HEK293 (cell line): ENCODE measurements at regions not wholly inside any gene's neighbourhood (a gene's known extent, or its start where the extent isn't known, plus 50 kb on each side); places are given as distances from the start of the nearest gene placed in this dataset.

ENCODE experiments used
- CTCF ChIA-PET: fragments of 350-600 bp; formaldehyde crosslinking; extraction: SDS; loops from one replicate; lab custom pipeline; 2021; ENCODE audit warnings: antibody characterized with exemption; lab: Yijun Ruan, JAX
- POLR2A ChIA-PET: fragments of 300-600 bp; formaldehyde crosslinking; extraction: SDS; loops from one replicate; lab custom pipeline; 2020; ENCODE audit warnings: antibody characterized with exemption, inconsistent platforms; lab: Yijun Ruan, JAX
- H3K27ac ChIP-seq: fragments of 200-500 bp; sonication (Bioruptor generic); 2 replicates; pipeline ENCODE4 v1.5.1; 2014; ENCODE audit warnings: low read depth, low read length, control low read depth, inconsistent platforms; ENCODE audit errors: extremely low read depth
- H3K36me3 ChIP-seq, 2 experiments: fragments of 200-500 bp in 1 of 2; sonication (Bioruptor generic) in 1 of 2; 1 replicate in 1 of 2; 2 replicates in 1 of 2; pipeline ENCODE4 v1.5.1; 2014 to 2017; ENCODE audit warnings: inconsistent platforms in 2 of 2, low read length in 2 of 2; ENCODE audit not compliant: control insufficient read depth in 2 of 2, insufficient read depth in 1 of 2
- H3K4me1 ChIP-seq: fragments of 200-500 bp; sonication (Bioruptor generic); 2 replicates; pipeline ENCODE4 v1.5.1; 2014; ENCODE audit warnings: mild to moderate bottlenecking, low read length, inconsistent platforms; ENCODE audit not compliant: control insufficient read depth, insufficient read depth
- H3K4me3 ChIP-seq: 2 replicates; pipeline ENCODE4 v1.5.1; 2011; ENCODE audit warnings: low read depth, mild to moderate bottlenecking, control low read depth, low read length, moderate library complexity
- H3K9me3 ChIP-seq: fragments of 200-500 bp; sonication (Bioruptor generic); 2 replicates; pipeline ENCODE4 v1.5.1; 2014; ENCODE audit warnings: low read depth, low read length, inconsistent platforms; ENCODE audit not compliant: control insufficient read depth, insufficient read depth
- GLI2 ChIP-seq: fragments of 450-650 bp; formaldehyde crosslinking; IDR thresholded peaks from 2 replicates; pipeline ENCODE4; 2017; ENCODE audit warnings: missing biosample characterization, missing genetic modification characterization, low read depth, borderline replicate concordance
- HOXD13 ChIP-seq: sonication (generic); formaldehyde crosslinking; IDR thresholded peaks from 2 replicates; pipeline ENCODE4 v1.8.0; 2022; ENCODE audit warnings: missing genetic modification reagents, borderline replicate concordance
- KLF9 ChIP-seq: fragments of 450-650 bp; formaldehyde crosslinking; IDR thresholded peaks from 2 replicates; pipeline ENCODE4 v1.5.1; 2016; ENCODE audit warnings: missing biosample characterization, missing genetic modification characterization, low read depth
- MZF1 ChIP-seq: fragments of 450-650 bp; formaldehyde crosslinking; IDR thresholded peaks from 2 replicates; pipeline ENCODE4 v1.5.1; 2017; ENCODE audit warnings: missing biosample characterization, missing genetic modification characterization, borderline replicate concordance
- PRDM1 ChIP-seq: fragments of 450-650 bp; formaldehyde crosslinking; IDR thresholded peaks from 2 replicates; pipeline ENCODE4; 2016; ENCODE audit warnings: missing biosample characterization, missing genetic modification characterization
- YY2 ChIP-seq: fragments of 450-650 bp; formaldehyde crosslinking; IDR thresholded peaks from 2 replicates; pipeline ENCODE4 v1.5.1; 2016; ENCODE audit warnings: missing biosample characterization, missing genetic modification characterization
- ZFP3 ChIP-seq: fragments of 450-650 bp; formaldehyde crosslinking; IDR thresholded peaks from 2 replicates; pipeline ENCODE4 v1.5.1; 2016; ENCODE audit warnings: low read depth, missing biosample characterization, missing genetic modification characterization
- ZIC2 ChIP-seq: fragments of 450-650 bp; formaldehyde crosslinking; IDR thresholded peaks from 2 replicates; pipeline ENCODE4 v1.5.1; 2016; ENCODE audit warnings: missing biosample characterization, missing genetic modification characterization
- ZNF155 ChIP-seq: fragments of 450-650 bp; formaldehyde crosslinking; IDR thresholded peaks from 2 replicates; pipeline ENCODE4 v1.5.1; 2016; ENCODE audit warnings: missing biosample characterization, missing genetic modification characterization
- ZNF175 ChIP-seq: fragments of 450-650 bp; formaldehyde crosslinking; IDR thresholded peaks from 2 replicates; pipeline ENCODE4 v1.5.1; 2016; ENCODE audit warnings: missing biosample characterization, missing genetic modification characterization
- ZNF184 ChIP-seq: fragments of 450-650 bp; IDR thresholded peaks from 2 replicates; pipeline ENCODE4 v1.5.1; 2018; ENCODE audit warnings: missing biosample characterization, mild to moderate bottlenecking, missing genetic modification characterization
- ZNF24 ChIP-seq: fragments of 450-650 bp; formaldehyde crosslinking; IDR thresholded peaks from 2 replicates; pipeline ENCODE4 v1.5.1; 2016; ENCODE audit warnings: missing biosample characterization, missing genetic modification characterization
- ZNF311 ChIP-seq: fragments of 450-650 bp; formaldehyde crosslinking; IDR thresholded peaks from 2 replicates; pipeline ENCODE4 v1.5.1; 2017; ENCODE audit warnings: missing biosample characterization, missing genetic modification characterization, borderline replicate concordance
- ZNF341 ChIP-seq: fragments of 450-650 bp; formaldehyde crosslinking; IDR thresholded peaks from 2 replicates; pipeline ENCODE4; 2016; ENCODE audit warnings: low read depth, missing biosample characterization, missing genetic modification characterization
- ZNF366 ChIP-seq: fragments of 450-650 bp; formaldehyde crosslinking; conservative IDR thresholded peaks from 2 replicates; pipeline ENCODE4 v1.5.1; 2016; ENCODE audit warnings: missing biosample characterization, missing genetic modification characterization
- ZNF423 ChIP-seq: fragments of 450-650 bp; formaldehyde crosslinking; IDR thresholded peaks from 2 replicates; pipeline ENCODE4 v1.5.1; 2016; ENCODE audit warnings: missing biosample characterization, missing genetic modification characterization
- ZNF48 ChIP-seq: fragments of 450-650 bp; formaldehyde crosslinking; IDR thresholded peaks from 2 replicates; pipeline ENCODE4 v1.5.1; 2016; ENCODE audit warnings: missing biosample characterization, missing genetic modification characterization
- ZNF548 ChIP-seq: fragments of 450-650 bp; formaldehyde crosslinking; IDR thresholded peaks from 2 replicates; pipeline ENCODE4 v1.5.1; 2016; ENCODE audit warnings: missing biosample characterization, missing genetic modification characterization
- ZNF558 ChIP-seq: fragments of 450-650 bp; formaldehyde crosslinking; IDR thresholded peaks from 2 replicates; pipeline ENCODE4 v1.5.1; 2016; ENCODE audit warnings: missing biosample characterization, missing genetic modification characterization
- ZNF560 ChIP-seq: fragments of 450-650 bp; formaldehyde crosslinking; IDR thresholded peaks from 2 replicates; pipeline ENCODE4 v1.5.1; 2017; ENCODE audit warnings: missing biosample characterization, missing genetic modification characterization, borderline replicate concordance
- ZNF660 ChIP-seq: fragments of 450-650 bp; IDR thresholded peaks from 2 replicates; pipeline ENCODE4 v1.5.1; 2018; ENCODE audit warnings: missing biosample characterization, mild to moderate bottlenecking, missing genetic modification characterization
- ZNF707 ChIP-seq: fragments of 450-650 bp; formaldehyde crosslinking; IDR thresholded peaks from 2 replicates; pipeline ENCODE4 v1.5.1; 2016; ENCODE audit warnings: missing biosample characterization, missing genetic modification characterization
- TF ChIP-seq, protein P1 (sequence below): fragments of 450-650 bp; formaldehyde crosslinking; IDR thresholded peaks from 2 replicates; pipeline ENCODE4 v1.5.1; 2016; ENCODE audit warnings: missing biosample characterization, missing genetic modification characterization
- TF ChIP-seq, protein P2 (sequence below): fragments of 450-650 bp; formaldehyde crosslinking; IDR thresholded peaks from 2 replicates; pipeline ENCODE4 v1.5.1; 2016; ENCODE audit warnings: missing biosample characterization, missing genetic modification characterization
- TF ChIP-seq, protein P3 (sequence below): fragments of 450-650 bp; formaldehyde crosslinking; IDR thresholded peaks from 2 replicates; pipeline ENCODE4 v1.5.1; 2016; ENCODE audit warnings: missing biosample characterization, missing genetic modification characterization
- TF ChIP-seq, protein P4 (sequence below): fragments of 450-650 bp; formaldehyde crosslinking; IDR thresholded peaks from 2 replicates; pipeline ENCODE4 v1.5.1; 2017; ENCODE audit warnings: missing biosample characterization, missing genetic modification characterization

DNA sequence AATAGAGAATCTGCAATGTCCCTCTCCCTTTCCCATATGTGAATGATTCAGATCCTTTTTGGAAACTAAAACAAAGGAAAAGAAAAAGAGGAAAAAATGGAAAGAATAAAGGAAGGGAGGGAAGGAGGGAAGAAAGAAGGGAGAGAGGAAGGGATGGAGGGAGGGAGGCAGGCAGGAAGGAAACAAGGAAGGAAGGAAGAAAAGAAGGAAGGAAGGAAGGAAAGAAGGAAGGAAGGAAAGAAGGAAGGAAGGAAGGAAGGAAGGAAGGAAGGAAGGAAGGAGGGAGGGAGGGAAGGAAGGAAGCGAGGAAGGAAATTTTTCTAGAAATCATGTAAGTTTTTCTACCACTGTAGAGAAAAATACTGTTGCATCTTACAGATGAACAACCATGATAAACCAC, 215.0 kb upstream of the CBLB start:
- H3K27ac ChIP-seq: no peak overlapping the region

DNA sequence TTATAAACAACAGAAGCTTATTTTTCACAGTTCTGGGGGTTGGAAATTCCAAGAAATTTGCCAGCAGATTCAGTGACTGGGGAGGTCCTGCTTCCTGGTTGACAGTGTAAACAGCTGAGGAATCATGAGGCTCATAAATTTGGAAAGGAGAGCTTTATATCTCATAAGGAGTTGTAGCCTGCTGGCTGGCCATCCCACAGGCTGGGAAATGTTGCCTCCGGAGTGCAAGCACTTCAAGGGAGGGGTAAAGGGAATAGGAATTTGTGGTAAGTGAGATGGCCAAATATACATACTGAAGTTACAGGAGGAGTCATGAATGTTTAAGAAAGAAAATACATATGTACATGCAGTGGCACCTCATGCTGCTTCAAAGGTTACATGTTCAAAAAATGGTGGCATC, 217.2 kb upstream of the CBLB start:
- ChIA-PET CTCF (no interaction called here), POLR2A (no interaction called here)
- Histone ChIP-seq H3K36me3 (no peaks in the 10 kb centered on the region), H3K4me1 (no peaks in the 10 kb centered on the region), H3K4me3 (no peak overlapping the region), H3K9me3 (no peaks in the 10 kb centered on the region), H3K27ac (no peak overlapping the region)
- TF ChIP-seq, protein P1, sequence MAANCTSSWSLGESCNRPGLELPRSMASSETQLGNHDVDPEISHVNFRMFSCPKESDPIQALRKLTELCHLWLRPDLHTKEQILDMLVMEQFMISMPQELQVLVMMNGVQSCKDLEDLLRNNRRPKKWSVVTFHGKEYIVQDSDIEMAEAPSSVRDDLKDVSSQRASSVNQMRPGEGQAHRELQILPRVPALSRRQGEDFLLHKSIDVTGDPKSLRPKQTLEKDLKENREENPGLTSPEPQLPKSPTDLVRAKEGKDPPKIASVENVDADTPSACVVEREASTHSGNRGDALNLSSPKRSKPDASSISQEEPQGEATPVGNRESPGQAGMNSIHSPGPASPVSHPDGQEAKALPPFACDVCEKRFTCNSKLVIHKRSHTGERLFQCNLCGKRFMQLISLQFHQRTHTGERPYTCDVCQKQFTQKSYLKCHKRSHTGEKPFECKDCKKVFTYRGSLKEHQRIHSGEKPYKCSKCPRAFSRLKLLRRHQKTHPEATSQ (tag by site-specific recombination): no peak
- TF ChIP-seq GLI2 (no peak), ZNF311 (tag by site-specific recombination) (no peak), ZNF24 (tag by site-specific recombination) (no peak), KLF9 (no peak), ZNF48 (no peak), ZNF707 (no peak), YY2 (tag by site-specific recombination) (no peak), ZNF155 (no peak), ZNF560 (tag by site-specific recombination) (no peak), ZNF660 (tag by site-specific recombination) (no peak), ZNF341 (tag by site-specific recombination) (no peak), ZIC2 (tag by site-specific recombination) (no peak), ZNF175 (tag by site-specific recombination) (no peak), ZNF548 (tag by site-specific recombination) (no peak)
- TF ChIP-seq, protein P2, sequence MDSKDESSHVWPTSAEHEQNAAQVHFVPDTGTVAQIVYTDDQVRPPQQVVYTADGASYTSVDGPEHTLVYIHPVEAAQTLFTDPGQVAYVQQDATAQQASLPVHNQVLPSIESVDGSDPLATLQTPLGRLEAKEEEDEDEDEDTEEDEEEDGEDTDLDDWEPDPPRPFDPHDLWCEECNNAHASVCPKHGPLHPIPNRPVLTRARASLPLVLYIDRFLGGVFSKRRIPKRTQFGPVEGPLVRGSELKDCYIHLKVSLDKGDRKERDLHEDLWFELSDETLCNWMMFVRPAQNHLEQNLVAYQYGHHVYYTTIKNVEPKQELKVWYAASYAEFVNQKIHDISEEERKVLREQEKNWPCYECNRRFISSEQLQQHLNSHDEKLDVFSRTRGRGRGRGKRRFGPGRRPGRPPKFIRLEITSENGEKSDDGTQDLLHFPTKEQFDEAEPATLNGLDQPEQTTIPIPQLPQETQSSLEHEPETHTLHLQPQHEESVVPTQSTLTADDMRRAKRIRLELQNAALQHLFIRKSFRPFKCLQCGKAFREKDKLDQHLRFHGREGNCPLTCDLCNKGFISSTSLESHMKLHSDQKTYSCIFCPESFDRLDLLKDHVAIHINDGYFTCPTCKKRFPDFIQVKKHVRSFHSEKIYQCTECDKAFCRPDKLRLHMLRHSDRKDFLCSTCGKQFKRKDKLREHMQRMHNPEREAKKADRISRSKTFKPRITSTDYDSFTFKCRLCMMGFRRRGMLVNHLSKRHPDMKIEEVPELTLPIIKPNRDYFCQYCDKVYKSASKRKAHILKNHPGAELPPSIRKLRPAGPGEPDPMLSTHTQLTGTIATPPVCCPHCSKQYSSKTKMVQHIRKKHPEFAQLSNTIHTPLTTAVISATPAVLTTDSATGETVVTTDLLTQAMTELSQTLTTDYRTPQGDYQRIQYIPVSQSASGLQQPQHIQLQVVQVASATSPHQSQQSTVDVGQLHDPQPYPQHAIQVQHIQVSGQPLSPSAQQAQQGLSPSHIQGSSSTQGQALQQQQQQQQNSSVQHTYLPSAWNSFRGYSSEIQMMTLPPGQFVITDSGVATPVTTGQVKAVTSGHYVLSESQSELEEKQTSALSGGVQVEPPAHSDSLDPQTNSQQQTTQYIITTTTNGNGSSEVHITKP (tag by site-specific recombination): no peak

More for the DNA sequence above, 215.0 kb upstream of the CBLB start:
- ChIA-PET POLR2A (no interaction called here), CTCF (no interaction called here)
- no peaks in the 10 kb centered on the region for H3K4me1 ChIP-seq
- peak; percentile 57 for TF ChIP-seq ZNF366
- TF ChIP-seq, protein P3, sequence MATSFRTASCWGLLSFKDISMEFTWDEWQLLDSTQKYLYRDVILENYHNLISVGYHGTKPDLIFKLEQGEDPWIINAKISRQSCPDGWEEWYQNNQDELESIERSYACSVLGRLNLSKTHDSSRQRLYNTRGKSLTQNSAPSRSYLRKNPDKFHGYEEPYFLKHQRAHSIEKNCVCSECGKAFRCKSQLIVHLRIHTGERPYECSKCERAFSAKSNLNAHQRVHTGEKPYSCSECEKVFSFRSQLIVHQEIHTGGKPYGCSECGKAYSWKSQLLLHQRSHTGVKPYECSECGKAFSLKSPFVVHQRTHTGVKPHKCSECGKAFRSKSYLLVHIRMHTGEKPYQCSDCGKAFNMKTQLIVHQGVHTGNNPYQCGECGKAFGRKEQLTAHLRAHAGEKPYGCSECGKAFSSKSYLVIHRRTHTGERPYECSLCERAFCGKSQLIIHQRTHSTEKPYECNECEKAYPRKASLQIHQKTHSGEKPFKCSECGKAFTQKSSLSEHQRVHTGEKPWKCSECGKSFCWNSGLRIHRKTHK (tag by site-specific recombination): no peak
- H3K9me3 ChIP-seq: no peaks in the 10 kb centered on the region
- no peaks in the 10 kb centered on the region for H3K36me3 ChIP-seq
- H3K4me3 ChIP-seq: no peak overlapping the region

DNA sequence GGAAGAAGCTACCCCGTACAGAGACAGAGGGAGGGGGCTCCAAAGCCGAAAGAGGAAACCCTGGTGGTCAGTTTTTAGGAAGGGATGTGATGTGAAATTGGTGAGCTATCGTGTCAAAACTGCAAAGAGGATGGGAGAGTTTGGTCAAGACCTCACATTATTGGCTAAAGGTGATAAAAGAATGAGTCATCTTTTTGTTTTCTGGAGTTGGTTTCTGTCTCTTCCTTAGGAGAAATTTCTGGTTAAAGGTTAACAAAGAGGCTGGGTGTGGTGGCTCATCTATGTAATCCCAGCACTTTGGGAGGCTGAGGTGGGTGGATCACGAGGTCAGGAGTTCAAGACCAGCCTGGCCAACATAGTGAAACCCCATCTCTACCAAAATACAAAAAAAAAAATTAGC, 217.8 kb upstream of the CBLB start:
- no peak overlapping the region for H3K4me3 ChIP-seq
- no peak overlapping the region for H3K27ac ChIP-seq
- ChIA-PET POLR2A (no interaction called here), CTCF (no interaction called here)
- H3K9me3 ChIP-seq: no peaks in the 10 kb centered on the region
- no peaks in the 10 kb centered on the region for H3K4me1 ChIP-seq
- H3K36me3 ChIP-seq: no peaks in the 10 kb centered on the region
- TF ChIP-seq, protein P4, sequence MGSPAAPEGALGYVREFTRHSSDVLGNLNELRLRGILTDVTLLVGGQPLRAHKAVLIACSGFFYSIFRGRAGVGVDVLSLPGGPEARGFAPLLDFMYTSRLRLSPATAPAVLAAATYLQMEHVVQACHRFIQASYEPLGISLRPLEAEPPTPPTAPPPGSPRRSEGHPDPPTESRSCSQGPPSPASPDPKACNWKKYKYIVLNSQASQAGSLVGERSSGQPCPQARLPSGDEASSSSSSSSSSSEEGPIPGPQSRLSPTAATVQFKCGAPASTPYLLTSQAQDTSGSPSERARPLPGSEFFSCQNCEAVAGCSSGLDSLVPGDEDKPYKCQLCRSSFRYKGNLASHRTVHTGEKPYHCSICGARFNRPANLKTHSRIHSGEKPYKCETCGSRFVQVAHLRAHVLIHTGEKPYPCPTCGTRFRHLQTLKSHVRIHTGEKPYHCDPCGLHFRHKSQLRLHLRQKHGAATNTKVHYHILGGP: no peak
- TF ChIP-seq HOXD13 (CRISPR knock-in tag) (no peak), ZNF423 (tag by site-specific recombination) (no peak), ZNF341 (tag by site-specific recombination) (no peak), ZNF184 (tag by site-specific recombination) (no peak), ZFP3 (no peak), MZF1 (tag by site-specific recombination) (no peak), PRDM1 (tag by site-specific recombination) (no peak), KLF9 (no peak), ZNF558 (tag by site-specific recombination) (no peak)
